C4-2B (cell line): ENCODE measurements at regions not wholly inside any gene's neighbourhood (a gene's known extent, or its start where the extent isn't known, plus 50 kb on each side); places are given as distances from the start of the nearest gene placed in this dataset.
A peak's percentile ranks its signal among the peaks of the same experiment; 100 is the strongest.

Experiments
- H3K27ac ChIP-seq: fragments of 450-650 bp; 2 replicates; pipeline ENCODE4 v1.5.1; 2017
- CTCF ChIP-seq: fragments of 450-650 bp; conservative IDR thresholded peaks from 2 replicates; pipeline ENCODE4 v1.5.1; 2017; ENCODE audit warnings: mild to moderate bottlenecking
- ZFX ChIP-seq: fragments of 450-650 bp; IDR thresholded peaks from 2 replicates; pipeline ENCODE4 v1.6.1; 2017

- H3K27ac ChIP-seq: no peak overlapping the region
- TF ChIP-seq CTCF (no peak), ZFX (no peak)
These were observed 103.3 kb upstream of the ZNF608 start for GRCh38 chr5:124849774-124850173.

DNA sequence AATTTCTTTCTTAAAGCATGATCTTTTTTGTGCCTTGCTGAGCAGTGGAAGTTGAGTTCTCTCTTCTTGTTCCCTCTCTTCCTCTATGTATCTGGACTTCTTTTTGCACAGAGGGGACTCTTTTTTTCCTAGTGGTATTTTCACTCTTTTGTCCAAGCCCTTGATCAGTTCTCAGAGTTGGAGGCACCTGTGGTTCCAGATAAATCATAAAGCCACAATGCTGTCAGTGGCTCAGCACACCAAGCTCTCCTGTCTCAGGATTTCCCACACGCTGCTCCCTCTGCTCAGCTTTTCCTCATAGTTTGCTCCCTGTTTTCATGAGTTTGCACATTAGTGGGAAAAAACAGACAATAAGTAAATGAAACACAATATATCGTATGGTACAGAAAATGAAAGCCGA, 110.3 kb upstream of the ZNF608 start:
- H3K27ac ChIP-seq: peak overlapping the region; percentile 26
- TF ChIP-seq ZFX: no peak
- no peak for TF ChIP-seq CTCF

- TF ChIP-seq ZFX: no peak
- no peak for TF ChIP-seq CTCF
- no peak overlapping the region for H3K27ac ChIP-seq
These were observed 112.2 kb upstream of the ZNF608 start for GRCh38 chr5:124858612-124859011.

DNA sequence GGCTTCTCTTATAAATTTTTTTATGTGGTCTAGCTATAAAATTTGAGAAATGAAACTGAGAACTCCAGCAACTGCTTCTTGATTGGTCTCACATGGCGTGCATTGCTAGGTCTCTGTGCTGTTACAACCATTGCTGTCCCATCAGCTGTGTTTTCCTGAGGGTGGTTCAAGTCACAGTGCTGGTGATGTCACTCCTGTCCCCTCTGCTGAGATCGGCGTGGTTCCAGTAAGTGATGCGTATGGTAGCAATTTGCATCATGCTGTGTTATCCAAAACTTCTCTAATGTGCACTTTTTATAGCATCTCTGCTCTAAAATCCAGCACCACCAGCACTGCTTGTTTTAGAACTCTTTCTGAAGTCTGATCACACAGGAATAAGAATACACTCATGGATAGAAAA, 112.6 kb upstream of the ZNF608 start:
- TF ChIP-seq CTCF (no peak), ZFX (no peak)
- H3K27ac ChIP-seq: no peak overlapping the region

DNA sequence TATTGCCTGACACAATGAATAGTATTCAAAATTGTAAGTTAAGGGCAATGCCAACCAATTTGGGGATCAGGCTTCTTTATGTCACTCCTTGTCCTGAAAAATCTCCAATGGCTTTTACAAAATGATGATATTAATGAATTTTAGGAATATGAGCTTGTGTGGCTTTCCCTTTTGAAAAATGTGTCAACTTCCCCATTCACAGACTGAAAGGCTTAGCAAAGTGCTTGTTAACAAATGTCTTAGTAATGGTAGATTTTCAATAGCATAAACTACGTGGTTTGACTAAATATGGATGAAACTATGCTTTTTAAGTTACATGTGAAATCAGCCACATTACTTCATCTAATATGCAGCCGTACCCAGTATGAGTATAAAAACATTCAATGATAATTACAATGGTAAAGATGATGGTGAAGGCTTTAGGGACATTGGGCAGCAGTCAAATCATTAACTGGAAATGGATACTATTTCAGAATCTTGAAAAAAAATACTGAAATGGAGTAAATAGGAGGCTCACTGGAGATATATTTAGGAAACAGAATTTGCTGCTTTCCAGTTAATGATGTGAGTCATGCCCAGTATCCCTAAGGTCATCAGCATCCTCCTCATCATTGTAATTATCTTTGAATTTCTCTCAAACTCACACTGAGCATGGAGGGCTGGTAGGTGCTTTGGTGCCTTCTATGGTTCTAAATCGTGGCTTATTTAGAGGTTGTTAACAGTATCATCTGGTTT, 113.3 kb upstream of the ZNF608 start:
- no peak overlapping the region for H3K27ac ChIP-seq
- TF ChIP-seq ZFX (no peak), CTCF (no peak)

GRCh38 chr5:124860291-124860655, 113.8 kb upstream of the ZNF608 start:
- H3K27ac ChIP-seq: no peak overlapping the region
- TF ChIP-seq CTCF (no peak), ZFX (no peak)

- no peak overlapping the region for H3K27ac ChIP-seq
- TF ChIP-seq CTCF (no peak), ZFX (no peak)
These were observed 118.6 kb upstream of the ZNF608 start for GRCh38 chr5:124865066-124865465.
